ENCODE measurements at regions not wholly inside any gene's neighbourhood (a gene's known extent, or its start where the extent isn't known, plus 50 kb on each side); places are given as distances from the start of the nearest gene placed in this dataset.

DNA sequence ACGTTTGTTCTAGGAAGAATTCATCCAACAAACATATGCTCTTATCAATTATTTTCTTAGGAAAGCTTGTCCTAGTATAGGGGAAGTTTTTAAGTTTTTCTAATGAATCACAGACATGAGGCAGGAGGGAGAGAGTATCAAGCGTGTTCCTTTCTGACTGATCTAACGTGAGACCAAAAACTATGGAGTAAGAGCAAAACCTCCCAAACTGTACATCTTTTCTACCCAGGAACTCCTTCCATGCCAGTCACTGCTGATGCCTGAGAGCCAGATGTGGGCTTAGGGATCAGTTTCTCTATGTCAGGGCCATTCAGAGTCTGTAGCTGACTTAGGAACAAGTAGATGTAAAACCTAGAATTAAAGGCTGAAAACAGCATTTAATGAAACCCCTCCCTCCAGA lies 51.7 kb upstream of the NFIB start:
- TF ChIP-seq, protein P1, sequence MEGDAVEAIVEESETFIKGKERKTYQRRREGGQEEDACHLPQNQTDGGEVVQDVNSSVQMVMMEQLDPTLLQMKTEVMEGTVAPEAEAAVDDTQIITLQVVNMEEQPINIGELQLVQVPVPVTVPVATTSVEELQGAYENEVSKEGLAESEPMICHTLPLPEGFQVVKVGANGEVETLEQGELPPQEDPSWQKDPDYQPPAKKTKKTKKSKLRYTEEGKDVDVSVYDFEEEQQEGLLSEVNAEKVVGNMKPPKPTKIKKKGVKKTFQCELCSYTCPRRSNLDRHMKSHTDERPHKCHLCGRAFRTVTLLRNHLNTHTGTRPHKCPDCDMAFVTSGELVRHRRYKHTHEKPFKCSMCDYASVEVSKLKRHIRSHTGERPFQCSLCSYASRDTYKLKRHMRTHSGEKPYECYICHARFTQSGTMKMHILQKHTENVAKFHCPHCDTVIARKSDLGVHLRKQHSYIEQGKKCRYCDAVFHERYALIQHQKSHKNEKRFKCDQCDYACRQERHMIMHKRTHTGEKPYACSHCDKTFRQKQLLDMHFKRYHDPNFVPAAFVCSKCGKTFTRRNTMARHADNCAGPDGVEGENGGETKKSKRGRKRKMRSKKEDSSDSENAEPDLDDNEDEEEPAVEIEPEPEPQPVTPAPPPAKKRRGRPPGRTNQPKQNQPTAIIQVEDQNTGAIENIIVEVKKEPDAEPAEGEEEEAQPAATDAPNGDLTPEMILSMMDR (IDR thresholded peaks at IDR 0.05) = no peak
- no peak for TF ChIP-seq POLR2AphosphoS5 (IDR thresholded peaks at IDR 0.05)
